ELR (cell line): ENCODE measurements at regions not wholly inside any gene's neighbourhood (a gene's known extent, or its start where the extent isn't known, plus 50 kb on each side); places are given as distances from the start of the nearest gene placed in this dataset.

Source experiments
- DNase-seq: peaks from one replicate; pipeline ENCODE4 v3.0.0-alpha.2; 2015; ENCODE audit warnings: low read depth

DNA sequence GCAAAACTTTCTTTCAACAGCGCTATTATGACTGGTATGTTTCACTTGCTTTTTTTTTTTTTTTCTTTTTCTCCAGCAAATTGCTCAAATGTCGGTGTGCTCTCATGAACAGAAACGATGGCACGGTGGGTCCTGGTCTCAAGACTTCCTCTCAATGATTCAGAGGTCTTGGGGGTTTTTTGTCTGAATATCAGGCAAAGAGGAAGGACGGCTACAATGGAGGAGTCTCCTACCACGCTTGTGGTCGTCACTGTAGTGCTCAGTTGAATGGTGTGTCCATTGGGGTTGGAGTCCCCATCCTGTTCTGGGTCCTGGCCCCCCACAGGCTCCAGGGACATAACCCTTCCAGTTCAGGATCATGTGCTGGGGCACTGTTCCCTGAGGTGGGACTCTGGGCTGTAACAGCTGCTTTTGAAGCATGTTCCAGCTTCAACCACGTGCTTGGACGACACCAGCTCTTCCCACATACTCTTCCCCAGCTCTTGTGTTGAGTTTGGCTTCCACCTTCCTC is 266.7 kb upstream of the KLF6 start:
- DNase-seq: no peak

DNA sequence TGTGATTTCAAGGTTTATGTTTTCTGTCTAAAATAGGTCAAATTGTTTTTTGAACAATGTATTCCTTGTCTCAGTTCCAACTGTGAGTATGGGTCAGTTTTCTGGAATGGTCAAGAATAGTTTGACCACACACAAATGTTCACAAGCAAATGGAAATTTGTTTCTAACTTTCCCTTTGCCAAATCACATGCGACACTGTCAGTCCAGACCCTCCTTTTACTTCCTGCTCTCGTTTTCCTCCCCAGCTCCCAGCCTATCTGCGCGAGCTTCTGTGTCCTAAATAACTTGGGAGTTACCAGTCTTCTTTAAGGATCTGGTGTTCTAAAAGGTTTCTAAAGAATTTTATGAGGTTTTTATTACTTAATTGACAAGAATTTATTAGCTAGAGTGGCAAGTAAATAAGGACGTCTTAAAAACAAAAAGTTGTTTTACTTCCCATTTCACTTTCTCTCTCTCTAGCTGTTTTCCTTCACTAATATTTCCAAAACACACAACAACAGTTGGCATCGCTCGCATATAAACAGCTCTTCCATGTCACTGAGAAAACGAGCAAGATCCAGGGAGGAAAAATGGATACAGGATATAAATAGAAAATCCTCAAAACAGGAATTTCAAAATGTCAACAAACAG is 266.1 kb upstream of the KLF6 start:
- peak; percentile 25 for DNase-seq

DNA sequence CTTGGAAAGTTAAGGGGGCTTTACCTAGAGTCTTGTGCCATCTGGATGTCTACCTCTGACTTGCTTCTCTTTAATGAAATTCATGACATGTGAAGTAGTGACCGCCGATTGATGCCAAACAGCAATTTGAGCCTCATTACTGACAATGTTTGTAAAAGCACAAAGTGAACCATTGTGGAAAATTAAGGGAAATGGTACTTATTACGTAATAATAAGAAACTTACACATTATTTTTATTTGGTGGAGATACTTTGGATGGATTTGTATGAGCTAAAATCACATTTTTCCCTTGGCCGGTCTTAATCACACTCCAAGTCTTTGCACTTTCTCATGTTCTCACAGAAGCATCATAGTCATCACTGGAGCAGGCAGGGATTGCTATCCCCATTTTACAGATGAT is 265.1 kb upstream of the KLF6 start:
- no peak for DNase-seq

DNA sequence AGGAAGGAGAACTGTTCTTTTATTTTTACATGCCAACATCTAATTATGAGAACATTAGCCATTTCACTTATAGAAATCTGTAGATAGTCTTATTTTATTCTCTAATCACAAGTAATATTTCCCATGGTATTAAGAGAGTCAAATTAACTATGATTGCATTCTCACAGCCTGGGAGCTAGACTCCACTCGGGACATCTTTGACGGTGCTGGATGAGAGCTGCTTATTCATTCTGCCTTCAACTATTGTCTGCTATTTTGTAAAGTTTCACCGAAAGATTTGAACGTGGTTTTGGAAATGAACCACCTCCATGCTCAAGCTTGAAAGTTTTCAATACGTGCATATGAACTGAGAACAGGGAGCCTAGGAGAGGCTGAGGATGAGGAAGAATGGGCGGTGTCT is 264.3 kb upstream of the KLF6 start:
- DNase-seq: no peak

DNA sequence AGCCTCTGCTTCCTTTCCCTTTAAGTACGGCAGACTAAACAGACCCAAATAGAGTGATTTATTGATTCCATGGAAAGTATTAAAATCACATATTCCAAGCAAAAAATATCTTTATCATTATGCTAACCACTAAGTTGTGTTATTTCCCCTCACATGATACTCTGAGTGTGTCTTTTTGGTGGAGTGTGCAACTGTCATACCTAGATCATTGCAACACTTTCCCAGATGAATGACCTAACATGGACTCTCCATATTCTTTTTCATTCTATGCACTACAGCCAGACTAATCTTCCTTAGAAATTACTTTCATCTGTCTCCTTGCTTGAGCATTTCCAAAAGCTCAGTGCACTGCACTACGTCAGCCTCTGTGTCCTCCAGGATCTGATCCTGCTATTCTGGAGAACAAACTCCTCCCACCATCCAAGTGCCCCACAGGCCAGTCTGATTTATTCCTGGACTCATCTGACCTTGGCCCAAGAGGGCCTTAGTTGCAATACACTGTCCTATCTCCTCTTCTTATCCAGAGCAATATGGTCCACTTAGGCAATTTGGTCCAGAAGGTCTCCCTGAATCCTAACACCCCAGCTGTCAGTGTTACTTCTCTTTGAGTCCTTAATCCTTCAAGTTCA is 263.3 kb upstream of the KLF6 start:
- DNase-seq: no peak

DNA sequence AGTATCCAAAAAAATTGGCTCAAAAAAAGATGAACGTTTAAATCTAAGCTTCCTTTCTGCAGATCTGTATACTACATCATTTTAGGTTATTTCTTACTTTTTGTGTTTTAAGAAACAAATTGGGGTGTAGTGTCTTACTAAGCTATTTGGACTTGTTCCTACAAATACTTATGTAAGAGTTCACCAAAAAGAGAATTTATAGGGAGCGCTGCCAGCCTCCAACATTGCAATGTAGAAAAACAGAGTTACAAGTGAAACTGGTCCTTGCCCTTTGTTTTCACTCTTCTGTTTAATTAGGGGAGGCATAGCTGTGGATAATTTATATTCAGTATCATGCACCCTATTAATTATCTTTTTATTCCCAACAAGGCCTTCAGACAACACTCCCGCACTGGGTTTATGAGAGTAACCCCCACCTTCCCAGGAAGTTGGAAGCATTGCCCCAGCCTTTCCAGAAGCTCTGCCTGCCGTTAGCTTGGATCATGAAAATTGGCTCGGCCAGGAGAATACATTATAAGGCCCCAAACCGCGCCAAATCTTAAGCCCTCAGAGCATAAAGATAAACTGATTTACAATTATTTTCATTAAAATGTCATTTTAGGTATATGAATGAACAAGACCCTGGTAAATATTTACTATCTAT is 261.8 kb upstream of the KLF6 start:
- DNase-seq: no peak

DNA sequence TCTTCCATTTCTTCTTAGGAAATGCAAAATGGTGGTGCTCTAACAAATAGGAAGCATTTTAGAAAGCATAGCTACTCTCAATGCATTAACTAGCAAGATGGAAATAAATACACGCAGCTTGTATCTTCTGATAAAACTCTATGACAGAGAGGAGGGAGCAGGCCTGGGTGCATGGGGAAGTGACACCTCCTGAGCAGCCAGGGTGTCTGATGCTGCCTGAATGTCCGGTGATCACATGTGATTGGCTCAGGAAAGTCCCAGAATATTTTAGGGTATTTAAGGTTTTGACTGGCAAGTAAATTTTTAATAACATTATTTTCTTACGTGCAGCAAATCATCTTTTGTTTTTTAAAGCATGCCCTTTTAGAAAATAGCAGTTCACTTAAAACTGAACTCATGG is 261.0 kb upstream of the KLF6 start:
- DNase-seq: no peak

DNA sequence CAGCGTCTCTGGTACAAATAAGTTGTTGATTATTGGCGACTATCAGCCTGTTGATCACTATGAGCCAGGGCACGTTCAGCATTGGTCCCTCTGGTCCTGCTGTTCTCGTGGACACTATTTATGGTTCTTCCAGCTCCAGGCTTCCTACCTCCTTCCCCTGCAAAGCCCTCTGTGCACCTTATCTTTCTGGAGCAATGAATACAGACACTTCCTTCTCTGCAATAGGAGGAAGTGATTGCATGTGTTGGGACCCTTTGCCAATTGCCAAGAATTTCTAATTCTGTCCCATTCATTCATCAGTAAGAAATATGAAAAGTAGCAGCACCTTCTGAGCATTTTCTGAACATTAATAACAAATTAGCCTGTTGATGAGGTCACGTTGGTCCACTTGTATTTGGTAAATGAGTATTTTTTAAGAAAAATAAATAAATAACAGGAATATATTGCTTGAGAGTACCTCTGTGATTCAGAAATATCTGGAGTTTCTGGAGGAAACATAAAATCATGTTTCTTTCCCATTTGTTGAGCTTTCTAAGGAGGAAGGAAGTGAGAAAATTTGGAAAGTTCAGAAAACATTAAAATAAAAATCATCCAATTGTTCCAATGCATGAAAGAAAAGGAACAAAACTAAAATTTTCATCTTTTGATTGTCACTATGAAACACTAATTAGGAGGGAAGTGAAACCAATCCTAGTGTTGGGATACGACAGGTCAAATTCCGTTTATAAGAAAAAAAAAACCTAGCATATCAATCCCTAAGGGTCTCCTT is 259.1 kb upstream of the KLF6 start:
- DNase-seq: no peak

DNA sequence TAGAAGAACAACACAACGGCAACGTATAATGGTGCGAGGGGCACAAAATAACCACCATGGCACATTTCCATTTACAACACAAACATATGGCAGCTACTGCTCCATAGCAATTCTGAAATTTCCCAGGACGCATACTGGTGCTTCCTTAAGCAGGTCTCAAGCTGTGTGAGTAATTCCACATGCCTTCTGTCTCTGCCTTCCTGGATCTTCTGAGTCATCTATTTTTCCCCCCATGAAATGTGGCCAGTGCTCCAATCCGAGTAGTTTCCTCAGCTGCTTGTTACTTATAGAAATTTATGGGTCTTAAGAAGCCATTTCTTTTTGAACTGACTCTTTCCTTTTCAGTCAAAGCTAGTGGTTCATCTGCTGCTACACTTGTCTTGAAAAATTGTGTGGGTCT is 256.6 kb upstream of the KLF6 start:
- peak; percentile 45 for DNase-seq

DNA sequence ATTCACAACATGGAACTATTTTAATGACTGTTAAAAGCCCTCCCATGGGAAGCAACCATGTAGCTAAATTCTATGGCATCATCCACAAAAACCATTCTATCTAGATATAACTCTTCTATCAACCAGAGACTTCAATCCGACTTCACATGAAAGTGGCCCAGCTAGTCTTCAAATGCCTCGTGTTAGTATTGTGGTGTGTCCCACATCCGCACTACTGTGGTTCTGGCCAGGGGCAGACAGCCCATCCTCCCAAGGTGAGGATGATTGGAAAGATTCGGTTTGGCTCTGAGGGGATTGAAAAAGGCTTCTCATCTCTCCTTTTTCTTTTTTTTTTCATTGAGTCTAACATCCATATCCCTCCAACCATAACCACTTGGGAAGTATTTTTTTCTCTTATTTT is 253.0 kb upstream of the KLF6 start:
- DNase-seq: no peak

DNA sequence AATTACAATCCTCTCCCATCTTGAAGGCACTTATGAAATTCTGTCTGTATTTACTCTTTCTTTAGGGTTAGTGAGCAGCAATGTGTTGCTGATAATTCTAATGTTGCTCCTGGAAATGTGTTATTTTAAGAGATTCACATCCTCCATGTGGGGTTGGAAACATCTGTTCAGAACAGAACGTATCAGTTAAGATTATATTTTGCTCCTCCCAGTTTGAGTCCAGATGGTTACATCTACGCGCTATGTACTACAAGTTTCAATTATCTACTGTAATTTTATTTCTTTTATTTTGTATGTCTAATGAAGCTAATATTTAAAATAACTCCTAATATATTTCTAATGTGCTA is 250.6 kb upstream of the KLF6 start:
- DNase-seq: no peak

DNA sequence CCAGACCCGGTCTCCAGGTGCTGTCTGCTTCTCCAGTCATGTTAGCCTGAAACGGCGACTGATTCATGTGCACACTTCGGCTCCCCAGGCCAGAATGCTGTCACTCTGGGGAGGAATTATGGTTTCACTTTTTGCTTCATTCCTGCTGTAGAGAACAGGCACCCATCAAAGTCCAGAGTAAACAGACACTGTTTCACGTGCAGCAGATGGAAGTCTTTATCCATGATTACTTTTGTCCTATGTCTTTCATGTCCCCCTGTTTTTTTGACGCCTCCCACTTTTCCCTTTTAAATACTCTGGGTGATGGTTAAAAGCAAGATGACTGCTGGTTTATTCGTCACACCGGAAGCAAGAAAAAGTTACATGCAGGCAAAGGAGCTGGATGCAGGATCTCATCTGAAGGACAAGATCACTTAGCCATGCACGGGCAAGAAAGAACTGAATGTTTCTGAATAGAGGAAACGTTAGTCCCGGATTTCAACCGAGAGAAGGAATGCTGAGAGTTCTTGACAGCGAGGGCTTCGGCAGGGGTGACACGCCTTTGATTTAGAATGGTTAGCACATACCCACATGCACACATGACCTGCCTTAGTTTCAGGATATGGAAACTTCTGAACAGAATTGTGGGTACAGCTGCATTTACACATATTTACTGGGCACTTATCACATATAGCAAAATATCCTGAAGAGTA is 250.0 kb upstream of the KLF6 start:
- DNase-seq: peak; percentile 43

DNA sequence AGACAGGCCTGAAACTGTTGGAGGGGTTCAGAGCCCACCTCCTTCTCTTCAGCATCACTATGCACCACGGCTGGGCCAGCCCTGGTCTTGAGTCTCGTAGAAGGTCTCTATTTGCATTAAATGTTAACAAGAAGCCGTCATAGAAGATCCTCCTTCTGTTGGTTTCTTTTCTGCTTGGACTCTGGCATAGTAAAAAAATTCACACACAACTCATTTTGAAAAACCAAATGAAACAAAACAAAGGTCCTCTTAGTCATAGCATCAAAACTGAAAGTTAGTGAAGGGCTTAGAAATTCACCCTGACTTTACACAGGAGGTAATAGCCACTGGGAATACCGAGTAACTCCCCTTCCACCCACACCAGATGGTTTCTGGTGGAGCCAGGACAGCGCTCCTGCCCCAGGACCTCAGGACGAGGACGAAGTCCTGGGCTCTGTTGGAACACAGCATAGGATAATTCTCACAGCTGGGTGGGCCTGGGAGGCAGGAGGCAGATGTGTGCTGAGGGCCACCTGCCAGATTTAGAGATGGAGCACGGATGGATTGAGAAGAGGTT is 248.4 kb upstream of the KLF6 start:
- no peak for DNase-seq

DNA sequence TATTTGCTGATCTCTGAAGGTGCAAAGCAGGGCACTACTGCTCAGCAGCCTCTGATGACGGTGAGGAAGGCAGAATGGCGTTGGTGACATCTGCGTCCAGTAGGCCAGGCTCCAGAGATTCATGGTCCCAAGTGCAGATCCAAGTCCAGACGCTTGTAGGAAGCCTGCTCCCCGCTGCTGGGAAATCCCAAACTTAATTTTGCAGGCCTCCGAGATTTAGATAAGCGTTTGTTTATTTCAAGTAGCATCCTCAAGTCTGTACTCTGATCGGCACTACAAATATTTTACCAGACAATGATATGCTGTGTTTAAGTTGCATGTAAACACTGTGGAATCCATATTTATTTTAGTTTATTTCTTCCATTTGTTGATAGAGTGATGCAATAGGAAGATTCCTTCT is 244.9 kb upstream of the KLF6 start:
- no peak for DNase-seq

DNA sequence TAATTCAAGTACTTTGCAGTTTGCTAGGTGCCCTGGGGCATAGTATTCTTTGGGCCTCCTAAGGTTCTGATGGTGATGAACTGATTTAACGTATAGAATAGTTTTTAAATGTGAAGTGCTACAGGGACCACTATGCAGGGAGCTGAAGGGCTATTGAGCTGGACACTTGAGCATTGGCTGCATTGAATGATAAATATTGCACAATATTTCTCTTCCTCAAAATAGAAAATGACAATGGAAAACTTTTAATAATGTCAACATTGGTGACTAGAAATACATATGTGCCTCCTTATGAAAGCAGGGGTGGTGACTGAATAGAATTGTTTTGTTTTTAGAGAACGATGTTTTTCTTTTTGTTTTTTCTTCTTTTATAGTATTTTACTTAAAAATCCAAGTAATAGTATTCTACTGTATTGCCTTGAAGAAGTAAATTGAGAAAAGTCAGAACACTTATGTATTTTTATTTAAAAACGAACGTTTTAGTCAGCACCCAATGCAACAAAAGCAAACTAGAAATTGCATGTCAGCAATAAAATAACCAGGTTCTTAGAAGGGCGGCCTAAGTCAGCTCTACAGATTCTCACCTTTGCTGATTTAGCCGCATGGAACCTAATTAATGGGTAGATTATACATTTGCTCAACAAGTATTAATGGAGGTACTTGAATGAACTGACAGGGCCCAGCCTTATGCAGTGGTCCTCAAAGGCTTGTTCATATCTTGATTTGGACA is 244.0 kb upstream of the KLF6 start:
- DNase-seq: no peak

DNA sequence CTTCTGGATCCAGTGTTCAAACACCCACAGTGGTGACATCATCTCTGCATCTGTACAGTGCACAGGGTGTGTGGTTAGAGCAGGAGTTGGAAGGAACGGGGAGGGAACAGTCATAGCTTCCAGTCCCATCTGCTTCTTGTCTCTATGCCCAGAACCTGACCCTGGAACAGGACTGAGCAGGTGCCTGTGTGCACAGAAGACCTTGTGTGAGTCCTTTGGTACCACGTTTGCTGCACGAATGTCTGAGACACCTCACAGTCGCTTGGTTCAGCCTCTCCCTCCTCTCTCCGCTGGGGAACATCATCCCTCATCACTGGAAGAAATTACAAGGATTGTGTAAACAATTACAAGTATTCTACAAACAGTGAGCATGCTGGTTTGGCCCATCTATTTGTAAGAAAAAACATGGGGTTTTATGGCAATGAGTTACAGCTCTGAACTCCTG is 243.0 kb upstream of the KLF6 start:
- DNase-seq: no peak

DNA sequence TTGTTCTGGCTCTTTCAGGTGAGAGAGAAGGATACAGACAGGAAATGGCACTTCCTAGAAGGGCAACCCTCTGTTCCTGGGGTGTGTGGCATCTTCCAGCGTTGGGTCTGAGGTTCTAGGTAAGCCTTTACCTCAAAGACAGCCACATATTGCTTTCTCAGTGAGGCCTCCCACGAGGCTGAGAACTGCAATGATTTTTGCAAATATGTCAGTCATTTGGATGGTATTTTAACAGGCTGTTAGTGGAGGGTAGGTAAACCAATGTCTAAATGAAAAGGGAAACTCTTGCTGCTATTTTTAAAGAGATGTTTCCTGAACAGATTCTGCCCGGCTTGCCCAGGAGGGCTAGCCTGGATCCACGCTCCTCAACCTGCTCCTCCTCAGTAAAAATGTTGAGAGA is 240.3 kb upstream of the KLF6 start:
- no peak for DNase-seq

DNA sequence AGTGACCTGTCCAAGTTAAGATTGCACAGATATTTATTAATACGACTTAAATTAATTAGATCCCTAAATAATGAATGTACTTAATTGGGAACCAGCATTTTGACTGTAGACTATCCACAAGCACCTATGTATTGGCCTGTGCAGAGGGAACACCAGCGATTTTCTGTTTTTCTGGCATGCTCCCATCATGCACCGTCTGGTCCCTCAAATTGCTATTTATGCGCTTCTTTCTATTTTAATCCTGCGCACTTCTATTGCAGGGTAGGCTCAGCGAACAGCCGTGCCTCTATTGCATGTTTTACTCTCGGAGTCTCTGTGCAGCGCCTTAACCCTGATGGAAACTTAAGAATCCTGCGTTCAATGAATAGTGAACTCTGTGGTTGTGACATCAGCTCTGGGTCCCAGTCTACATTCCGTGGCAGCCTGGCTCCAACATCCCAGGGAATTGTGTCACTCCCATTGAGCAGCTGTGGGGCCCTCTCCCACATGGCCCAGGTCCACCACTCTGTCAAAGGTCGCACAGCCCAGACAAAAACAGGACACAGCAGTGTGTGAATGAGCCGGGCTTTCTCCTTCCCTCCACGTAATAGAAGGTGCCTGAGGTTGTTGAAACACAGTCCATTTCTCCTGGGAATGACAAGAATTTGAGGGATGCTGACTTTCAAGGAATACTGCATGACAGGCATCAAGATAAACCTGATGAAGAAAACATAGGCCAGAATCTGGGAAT is 239.7 kb upstream of the KLF6 start:
- DNase-seq: no peak

DNA sequence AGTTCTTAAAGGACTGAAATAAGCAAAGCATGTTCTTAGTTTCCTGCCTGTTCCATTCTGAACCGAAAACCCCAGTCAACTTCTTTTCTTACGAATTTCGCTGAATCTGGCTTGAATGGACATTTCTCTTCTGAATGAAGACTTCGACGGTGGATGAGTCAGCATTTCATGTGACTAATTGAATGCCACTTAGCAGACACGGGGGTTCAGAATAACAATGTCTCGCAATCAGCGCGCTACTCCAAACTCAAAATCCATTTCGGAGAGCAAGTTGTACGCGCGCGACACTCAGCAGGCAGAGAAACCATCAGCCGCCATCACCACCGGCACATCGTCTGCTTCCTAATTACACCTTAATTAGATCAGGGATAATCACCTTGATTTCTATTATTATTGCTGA is 239.0 kb upstream of the KLF6 start:
- DNase-seq: peak; percentile 42

DNA sequence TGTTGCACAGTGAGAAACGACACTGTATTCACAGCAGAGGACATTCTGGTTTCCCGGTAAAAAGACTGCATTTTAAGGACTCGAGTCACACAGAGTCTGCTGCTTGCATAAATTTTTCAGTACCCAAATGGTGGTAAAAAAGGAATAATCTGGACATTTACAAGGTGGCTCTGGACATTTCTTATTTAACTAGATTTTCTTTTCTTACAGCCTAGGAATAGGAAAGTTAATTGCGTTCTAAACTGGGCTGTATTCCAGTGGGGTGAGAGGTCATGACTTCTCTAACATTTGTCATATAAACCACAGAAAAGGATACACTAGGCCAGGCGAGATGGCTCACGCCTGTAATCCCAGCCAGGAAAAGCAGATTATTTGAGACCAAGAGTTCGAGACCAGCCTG is 237.5 kb upstream of the KLF6 start:
- DNase-seq: peak; percentile 22

DNA sequence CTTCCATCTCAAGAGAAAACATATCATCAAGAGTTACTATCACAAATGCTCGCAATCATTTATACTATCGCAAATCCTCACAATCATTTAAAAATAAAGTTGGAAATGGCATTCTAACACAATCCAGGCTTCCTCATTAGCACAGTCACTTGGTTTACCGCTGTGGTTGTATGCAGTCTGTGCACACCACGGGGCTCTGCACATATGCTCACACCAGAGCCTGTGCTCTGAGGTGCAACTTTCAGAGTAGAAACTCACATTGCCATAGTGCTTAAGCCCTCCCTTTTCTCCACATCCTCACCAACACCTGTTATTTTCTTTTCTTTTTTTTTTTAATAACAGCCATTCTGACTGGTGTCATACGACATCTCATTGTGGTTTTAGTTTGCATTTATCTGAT is 235.6 kb upstream of the KLF6 start:
- DNase-seq: no peak
